PFSK-1 (cell line): ENCODE measurements at regions not wholly inside any gene's neighbourhood (a gene's known extent, or its start where the extent isn't known, plus 50 kb on each side); places are given as distances from the start of the nearest gene placed in this dataset.

Source experiments
- FOXP2 ChIP-seq: optimal IDR thresholded peaks from 2 replicates; pipeline ENCODE3; 2011; ENCODE audit warnings: borderline replicate concordance, control low read depth, inconsistent platforms; ENCODE audit not compliant: insufficient read depth; ENCODE audit errors: extremely low read length, extremely low read depth
- SIN3A ChIP-seq: IDR thresholded peaks from 2 replicates; pipeline ENCODE4 v1.6.1; 2012; ENCODE audit warnings: mild to moderate bottlenecking, low read length, moderate library complexity, borderline replicate concordance; ENCODE audit not compliant: insufficient read depth
- TAF1 ChIP-seq: IDR thresholded peaks from 2 replicates; pipeline ENCODE4 v1.6.1; 2012; ENCODE audit warnings: low read length, control low read depth, borderline replicate concordance; ENCODE audit not compliant: insufficient read depth
- TF ChIP-seq, protein P1 (sequence below), 2 experiments: IDR thresholded peaks; 2 replicates each; pipeline versions ENCODE4 v1.6.1 to v1.8.0; 2011 to 2012; ENCODE audit warnings: low read depth in 2 of 2, low read length in 2 of 2, control low read depth in 1 of 2, inconsistent platforms in 1 of 2, mild to moderate bottlenecking in 1 of 2, moderate library complexity in 1 of 2; ENCODE audit not compliant: insufficient read depth in 1 of 2

DNA sequence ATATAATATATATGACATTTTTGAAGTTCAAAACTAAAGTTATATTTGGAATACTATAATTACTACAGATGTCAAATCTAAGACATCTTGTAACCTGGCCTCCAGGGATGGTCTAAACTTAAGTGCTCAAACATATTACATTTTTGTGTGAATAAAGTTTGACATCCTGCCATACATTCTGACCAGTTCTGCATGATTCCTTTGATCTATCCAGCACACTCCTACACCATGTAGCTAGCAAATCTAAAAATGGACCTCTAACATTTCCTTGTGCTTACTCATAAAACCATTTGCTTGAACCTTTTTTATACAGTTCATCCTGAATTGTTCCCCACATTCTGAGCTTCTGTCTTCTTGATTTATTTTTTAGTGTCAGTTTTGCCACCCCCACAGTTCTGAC lies 294.3 kb upstream of the ZNF804A start:
- TF ChIP-seq TAF1 (no peak), SIN3A (no peak), FOXP2 (no peak)
- TF ChIP-seq, protein P1, sequence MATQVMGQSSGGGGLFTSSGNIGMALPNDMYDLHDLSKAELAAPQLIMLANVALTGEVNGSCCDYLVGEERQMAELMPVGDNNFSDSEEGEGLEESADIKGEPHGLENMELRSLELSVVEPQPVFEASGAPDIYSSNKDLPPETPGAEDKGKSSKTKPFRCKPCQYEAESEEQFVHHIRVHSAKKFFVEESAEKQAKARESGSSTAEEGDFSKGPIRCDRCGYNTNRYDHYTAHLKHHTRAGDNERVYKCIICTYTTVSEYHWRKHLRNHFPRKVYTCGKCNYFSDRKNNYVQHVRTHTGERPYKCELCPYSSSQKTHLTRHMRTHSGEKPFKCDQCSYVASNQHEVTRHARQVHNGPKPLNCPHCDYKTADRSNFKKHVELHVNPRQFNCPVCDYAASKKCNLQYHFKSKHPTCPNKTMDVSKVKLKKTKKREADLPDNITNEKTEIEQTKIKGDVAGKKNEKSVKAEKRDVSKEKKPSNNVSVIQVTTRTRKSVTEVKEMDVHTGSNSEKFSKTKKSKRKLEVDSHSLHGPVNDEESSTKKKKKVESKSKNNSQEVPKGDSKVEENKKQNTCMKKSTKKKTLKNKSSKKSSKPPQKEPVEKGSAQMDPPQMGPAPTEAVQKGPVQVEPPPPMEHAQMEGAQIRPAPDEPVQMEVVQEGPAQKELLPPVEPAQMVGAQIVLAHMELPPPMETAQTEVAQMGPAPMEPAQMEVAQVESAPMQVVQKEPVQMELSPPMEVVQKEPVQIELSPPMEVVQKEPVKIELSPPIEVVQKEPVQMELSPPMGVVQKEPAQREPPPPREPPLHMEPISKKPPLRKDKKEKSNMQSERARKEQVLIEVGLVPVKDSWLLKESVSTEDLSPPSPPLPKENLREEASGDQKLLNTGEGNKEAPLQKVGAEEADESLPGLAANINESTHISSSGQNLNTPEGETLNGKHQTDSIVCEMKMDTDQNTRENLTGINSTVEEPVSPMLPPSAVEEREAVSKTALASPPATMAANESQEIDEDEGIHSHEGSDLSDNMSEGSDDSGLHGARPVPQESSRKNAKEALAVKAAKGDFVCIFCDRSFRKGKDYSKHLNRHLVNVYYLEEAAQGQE (IDR thresholded peaks at IDR 0.05; ENCODE audit: insufficient read depth in 1 of 2, low read depth in 2 of 2, low read length in 2 of 2), result no peak
